ENCODE measurements at regions not wholly inside any gene's neighbourhood (a gene's known extent, or its start where the extent isn't known, plus 50 kb on each side); places are given as distances from the start of the nearest gene placed in this dataset.
A peak's percentile ranks its signal among the peaks of the same experiment; 100 is the strongest.

DNA sequence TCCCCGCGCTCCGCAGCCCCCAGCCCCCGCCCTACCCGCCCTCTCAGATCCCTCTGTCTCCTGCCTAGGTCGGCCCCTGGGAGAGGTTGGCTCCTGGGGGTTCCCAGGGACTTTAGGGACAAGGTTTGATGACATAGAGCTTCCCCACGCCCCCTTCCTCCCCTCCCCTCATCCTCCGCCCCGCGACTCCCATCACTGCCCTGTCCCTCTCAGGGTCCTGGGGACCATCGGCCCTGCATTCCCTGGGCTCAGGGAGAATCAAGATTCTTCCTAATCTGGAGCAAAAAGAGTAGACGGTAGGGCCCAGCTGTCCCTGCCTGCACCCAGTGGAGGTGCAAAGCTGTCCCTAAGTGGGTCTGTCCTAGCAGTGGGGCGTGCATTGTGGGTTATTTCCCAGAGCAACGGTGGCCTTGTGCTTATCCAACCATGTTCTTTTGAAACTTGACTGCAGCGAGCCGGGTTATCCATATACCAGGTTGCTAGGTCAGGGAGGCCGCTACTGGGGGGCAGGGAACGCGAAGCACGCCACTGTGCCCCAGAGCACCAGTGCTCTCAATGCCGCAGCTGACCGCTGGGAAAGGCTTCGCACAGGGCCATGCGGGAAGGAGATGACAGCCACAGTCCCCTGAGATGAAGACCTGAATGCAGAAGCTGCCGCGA, 124.4 kb upstream of the PRMT8 start:
- H3K36me3 ChIP-seq (ENCODE audit: insufficient read depth): no peaks in the 10 kb centered on the region
- TF ChIP-seq, protein P1, sequence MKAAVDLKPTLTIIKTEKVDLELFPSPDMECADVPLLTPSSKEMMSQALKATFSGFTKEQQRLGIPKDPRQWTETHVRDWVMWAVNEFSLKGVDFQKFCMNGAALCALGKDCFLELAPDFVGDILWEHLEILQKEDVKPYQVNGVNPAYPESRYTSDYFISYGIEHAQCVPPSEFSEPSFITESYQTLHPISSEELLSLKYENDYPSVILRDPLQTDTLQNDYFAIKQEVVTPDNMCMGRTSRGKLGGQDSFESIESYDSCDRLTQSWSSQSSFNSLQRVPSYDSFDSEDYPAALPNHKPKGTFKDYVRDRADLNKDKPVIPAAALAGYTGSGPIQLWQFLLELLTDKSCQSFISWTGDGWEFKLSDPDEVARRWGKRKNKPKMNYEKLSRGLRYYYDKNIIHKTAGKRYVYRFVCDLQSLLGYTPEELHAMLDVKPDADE (IDR thresholded peaks at IDR 0.05): no peak
- TF ChIP-seq EZH2 (IDR thresholded peaks at IDR 0.05; ENCODE audit: low read depth, unreplicated experiment): peak; percentile 46
- H3K4me3 ChIP-seq: peak overlapping the region; percentile 62
- H4K20me1 ChIP-seq (replicated peaks; ENCODE audit: insufficient read depth): no peaks in the 10 kb centered on the region; the same call in 1 of the 2 replicates
- H3K4me2 ChIP-seq: peak overlapping the region; percentile 81
- Mint-ChIP-seq H3K4me3 (no peak overlapping the region; the same call in 2 of the 3 replicates), H3K27me3 (ENCODE audit: insufficient read depth, low read depth, poor library complexity) (peaks cover 18% of the 10 kb centered on the region), H3K4me1 (peaks cover 9% of the 10 kb centered on the region), H3K36me3 (ENCODE audit: low read depth) (no peaks in the 10 kb centered on the region), H3K27ac (no peak overlapping the region), H3K9me3 (peaks cover 3% of the 10 kb centered on the region; the same call in 1 of the 3 replicates)
- peaks cover 36% of the 10 kb centered on the region for H3K27me3 ChIP-seq (ENCODE audit: insufficient read depth)
- H3K9me2 ChIP-seq (ENCODE audit: insufficient read depth): no peaks in the 10 kb centered on the region
- H3F3A ChIP-seq (replicated peaks; ENCODE audit: low read depth): peaks cover 3% of the 10 kb centered on the region; the same call in 1 of the 2 replicates
- H2AFZ ChIP-seq: peak overlapping the region; percentile 96
- H3K27ac ChIP-seq (ENCODE audit: low read depth): no peak overlapping the region
- ATAC-seq (peak; percentile 51), DNase-seq (ENCODE audit: low spot score) (peak; percentile 53)
- no peaks in the 10 kb centered on the region for H3K79me2 ChIP-seq (replicated peaks; ENCODE audit: insufficient read depth)
- H3K4me1 ChIP-seq (ENCODE audit: insufficient read depth): peaks cover 9% of the 10 kb centered on the region; the same call in 1 of the 2 replicates

- no peaks in the 10 kb centered on the region for H3K36me3 Mint-ChIP-seq (ENCODE audit: low read depth)
- H3K4me3 Mint-ChIP-seq: no peak overlapping the region
- no peak overlapping the region for H3K4me2 ChIP-seq
- no peaks in the 10 kb centered on the region for H3K9me2 ChIP-seq (ENCODE audit: insufficient read depth)
- H3K79me2 ChIP-seq (replicated peaks; ENCODE audit: insufficient read depth): no peaks in the 10 kb centered on the region
- DNase-seq (ENCODE audit: low spot score) (no peak), ATAC-seq (no peak)
- peaks cover 16% of the 10 kb centered on the region for H3K27me3 Mint-ChIP-seq (ENCODE audit: insufficient read depth, low read depth, poor library complexity)
- H3K9me3 Mint-ChIP-seq: peaks cover 3% of the 10 kb centered on the region; the same call in 1 of the 3 replicates
- no peak overlapping the region for H3K27ac Mint-ChIP-seq
- no peak overlapping the region for H3K4me3 ChIP-seq
- H3F3A ChIP-seq (replicated peaks; ENCODE audit: low read depth): peaks cover 3% of the 10 kb centered on the region; the same call in 1 of the 2 replicates
- no peak overlapping the region for H3K27ac ChIP-seq (ENCODE audit: low read depth)
- H3K27me3 ChIP-seq (ENCODE audit: insufficient read depth): peaks cover 36% of the 10 kb centered on the region
- peaks cover 9% of the 10 kb centered on the region for H3K4me1 Mint-ChIP-seq
- H3K36me3 ChIP-seq (ENCODE audit: insufficient read depth): no peaks in the 10 kb centered on the region
- H3K4me1 ChIP-seq (ENCODE audit: insufficient read depth): peaks cover 9% of the 10 kb centered on the region; the same call in 1 of the 2 replicates
- TF ChIP-seq EZH2 (IDR thresholded peaks at IDR 0.05; ENCODE audit: low read depth, unreplicated experiment): no peak
- TF ChIP-seq JUNB (IDR thresholded peaks at IDR 0.05; ENCODE audit: unreplicated experiment): no peak
- no peak for TF ChIP-seq CREB1 (CRISPR knock-in tag; IDR thresholded peaks at IDR 0.05; ENCODE audit: low read depth)
- no peak for TF ChIP-seq EZH2phosphoT487 (IDR thresholded peaks at IDR 0.05; ENCODE audit: unreplicated experiment)
- TF ChIP-seq, protein P1 (IDR thresholded peaks at IDR 0.05): no peak
- TF ChIP-seq, protein P2, sequence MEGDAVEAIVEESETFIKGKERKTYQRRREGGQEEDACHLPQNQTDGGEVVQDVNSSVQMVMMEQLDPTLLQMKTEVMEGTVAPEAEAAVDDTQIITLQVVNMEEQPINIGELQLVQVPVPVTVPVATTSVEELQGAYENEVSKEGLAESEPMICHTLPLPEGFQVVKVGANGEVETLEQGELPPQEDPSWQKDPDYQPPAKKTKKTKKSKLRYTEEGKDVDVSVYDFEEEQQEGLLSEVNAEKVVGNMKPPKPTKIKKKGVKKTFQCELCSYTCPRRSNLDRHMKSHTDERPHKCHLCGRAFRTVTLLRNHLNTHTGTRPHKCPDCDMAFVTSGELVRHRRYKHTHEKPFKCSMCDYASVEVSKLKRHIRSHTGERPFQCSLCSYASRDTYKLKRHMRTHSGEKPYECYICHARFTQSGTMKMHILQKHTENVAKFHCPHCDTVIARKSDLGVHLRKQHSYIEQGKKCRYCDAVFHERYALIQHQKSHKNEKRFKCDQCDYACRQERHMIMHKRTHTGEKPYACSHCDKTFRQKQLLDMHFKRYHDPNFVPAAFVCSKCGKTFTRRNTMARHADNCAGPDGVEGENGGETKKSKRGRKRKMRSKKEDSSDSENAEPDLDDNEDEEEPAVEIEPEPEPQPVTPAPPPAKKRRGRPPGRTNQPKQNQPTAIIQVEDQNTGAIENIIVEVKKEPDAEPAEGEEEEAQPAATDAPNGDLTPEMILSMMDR (conservative IDR thresholded peaks at IDR 0.05; ENCODE audit: low read depth in 2 of 2): peak in 1 of 2 experiments; percentile 10; a peak in 1 of 4 replicates
- TF ChIP-seq, protein P3, sequence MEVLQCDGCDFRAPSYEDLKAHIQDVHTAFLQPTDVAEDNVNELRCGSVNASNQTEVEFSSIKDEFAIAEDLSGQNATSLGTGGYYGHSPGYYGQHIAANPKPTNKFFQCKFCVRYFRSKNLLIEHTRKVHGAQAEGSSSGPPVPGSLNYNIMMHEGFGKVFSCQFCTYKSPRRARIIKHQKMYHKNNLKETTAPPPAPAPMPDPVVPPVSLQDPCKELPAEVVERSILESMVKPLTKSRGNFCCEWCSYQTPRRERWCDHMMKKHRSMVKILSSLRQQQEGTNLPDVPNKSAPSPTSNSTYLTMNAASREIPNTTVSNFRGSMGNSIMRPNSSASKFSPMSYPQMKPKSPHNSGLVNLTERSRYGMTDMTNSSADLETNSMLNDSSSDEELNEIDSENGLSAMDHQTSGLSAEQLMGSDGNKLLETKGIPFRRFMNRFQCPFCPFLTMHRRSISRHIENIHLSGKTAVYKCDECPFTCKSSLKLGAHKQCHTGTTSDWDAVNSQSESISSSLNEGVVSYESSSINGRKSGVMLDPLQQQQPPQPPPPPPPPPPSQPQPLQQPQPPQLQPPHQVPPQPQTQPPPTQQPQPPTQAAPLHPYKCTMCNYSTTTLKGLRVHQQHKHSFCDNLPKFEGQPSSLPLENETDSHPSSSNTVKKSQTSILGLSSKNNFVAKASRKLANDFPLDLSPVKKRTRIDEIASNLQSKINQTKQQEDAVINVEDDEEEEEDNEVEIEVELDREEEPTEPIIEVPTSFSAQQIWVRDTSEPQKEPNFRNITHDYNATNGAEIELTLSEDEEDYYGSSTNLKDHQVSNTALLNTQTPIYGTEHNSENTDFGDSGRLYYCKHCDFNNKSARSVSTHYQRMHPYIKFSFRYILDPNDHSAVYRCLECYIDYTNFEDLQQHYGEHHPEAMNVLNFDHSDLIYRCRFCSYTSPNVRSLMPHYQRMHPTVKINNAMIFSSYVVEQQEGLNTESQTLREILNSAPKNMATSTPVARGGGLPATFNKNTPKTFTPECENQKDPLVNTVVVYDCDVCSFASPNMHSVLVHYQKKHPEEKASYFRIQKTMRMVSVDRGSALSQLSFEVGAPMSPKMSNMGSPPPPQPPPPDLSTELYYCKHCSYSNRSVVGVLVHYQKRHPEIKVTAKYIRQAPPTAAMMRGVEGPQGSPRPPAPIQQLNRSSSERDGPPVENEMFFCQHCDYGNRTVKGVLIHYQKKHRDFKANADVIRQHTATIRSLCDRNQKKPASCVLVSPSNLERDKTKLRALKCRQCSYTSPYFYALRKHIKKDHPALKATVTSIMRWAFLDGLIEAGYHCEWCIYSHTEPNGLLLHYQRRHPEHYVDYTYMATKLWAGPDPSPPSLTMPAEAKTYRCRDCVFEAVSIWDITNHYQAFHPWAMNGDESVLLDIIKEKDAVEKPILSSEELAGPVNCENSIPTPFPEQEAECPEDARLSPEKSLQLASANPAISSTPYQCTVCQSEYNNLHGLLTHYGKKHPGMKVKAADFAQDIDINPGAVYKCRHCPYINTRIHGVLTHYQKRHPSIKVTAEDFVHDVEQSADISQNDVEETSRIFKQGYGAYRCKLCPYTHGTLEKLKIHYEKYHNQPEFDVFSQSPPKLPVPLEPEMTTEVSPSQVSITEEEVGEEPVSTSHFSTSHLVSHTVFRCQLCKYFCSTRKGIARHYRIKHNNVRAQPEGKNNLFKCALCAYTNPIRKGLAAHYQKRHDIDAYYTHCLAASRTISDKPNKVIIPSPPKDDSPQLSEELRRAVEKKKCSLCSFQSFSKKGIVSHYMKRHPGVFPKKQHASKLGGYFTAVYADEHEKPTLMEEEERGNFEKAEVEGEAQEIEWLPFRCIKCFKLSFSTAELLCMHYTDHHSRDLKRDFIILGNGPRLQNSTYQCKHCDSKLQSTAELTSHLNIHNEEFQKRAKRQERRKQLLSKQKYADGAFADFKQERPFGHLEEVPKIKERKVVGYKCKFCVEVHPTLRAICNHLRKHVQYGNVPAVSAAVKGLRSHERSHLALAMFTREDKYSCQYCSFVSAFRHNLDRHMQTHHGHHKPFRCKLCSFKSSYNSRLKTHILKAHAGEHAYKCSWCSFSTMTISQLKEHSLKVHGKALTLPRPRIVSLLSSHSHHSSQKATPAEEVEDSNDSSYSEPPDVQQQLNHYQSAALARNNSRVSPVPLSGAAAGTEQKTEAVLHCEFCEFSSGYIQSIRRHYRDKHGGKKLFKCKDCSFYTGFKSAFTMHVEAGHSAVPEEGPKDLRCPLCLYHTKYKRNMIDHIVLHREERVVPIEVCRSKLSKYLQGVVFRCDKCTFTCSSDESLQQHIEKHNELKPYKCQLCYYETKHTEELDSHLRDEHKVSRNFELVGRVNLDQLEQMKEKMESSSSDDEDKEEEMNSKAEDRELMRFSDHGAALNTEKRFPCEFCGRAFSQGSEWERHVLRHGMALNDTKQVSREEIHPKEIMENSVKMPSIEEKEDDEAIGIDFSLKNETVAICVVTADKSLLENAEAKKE (CRISPR knock-in tag; IDR thresholded peaks at IDR 0.05): no peak
- TF ChIP-seq NANOG (IDR thresholded peaks at IDR 0.05; ENCODE audit: borderline replicate concordance): no peak
- no peak for TF ChIP-seq ZNF331 (CRISPR knock-in tag; IDR thresholded peaks at IDR 0.05; ENCODE audit: low read depth)
- H4K20me1 ChIP-seq (replicated peaks; ENCODE audit: insufficient read depth): no peaks in the 10 kb centered on the region; the same call in 1 of the 2 replicates
- H2AFZ ChIP-seq: no peak overlapping the region
These were observed 123.1 kb upstream of the PRMT8 start for GRCh38 chr12:3367750-3368444.

All from GM23338 (cell line).